ENCODE measurements at regions not wholly inside any gene's neighbourhood (a gene's known extent, or its start where the extent isn't known, plus 50 kb on each side); places are given as distances from the start of the nearest gene placed in this dataset.

DNA sequence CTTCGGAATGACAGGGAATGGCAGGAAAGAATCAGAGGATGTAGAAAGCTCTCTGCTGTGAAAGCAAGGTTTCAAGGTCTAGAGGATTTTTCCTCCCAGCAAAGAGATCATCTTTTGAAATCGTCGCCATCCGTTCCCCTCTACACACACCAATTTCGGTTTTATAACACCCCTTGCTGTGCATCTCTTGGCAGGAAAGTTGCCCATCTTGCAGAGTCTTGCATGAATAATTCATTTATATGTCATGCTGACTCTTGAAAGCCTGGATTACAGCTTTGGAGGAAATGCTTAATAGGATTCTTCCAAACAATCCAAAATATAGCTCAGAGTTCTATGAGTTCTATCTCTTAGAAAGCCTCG, 262.7 kb downstream of the CHL1 start:
- Histone ChIP-seq H3K4me1 (peaks cover 0 to 15% (median 0%) of the 10 kb centered on the region in 4 donors), H3K4me3 (no peak overlapping the region), H3K27me3 (no peaks in the 10 kb centered on the region), H3K9me3 (no peaks in the 10 kb centered on the region), H3K36me3 (no peaks in the 10 kb centered on the region), H3K27ac (no peak overlapping the region)
- TF ChIP-seq EP300 (IDR thresholded peaks at IDR 0.05) (no peak), POLR2AphosphoS5 (IDR thresholded peaks at IDR 0.05) (no peak)
- no peak for DNase-seq
- intact Hi-C loops (cut with DNase I): no loop called here
- WGBS, 2 donors: 66 to 69% methylated on average over 6 of the region's 6 CpGs

DNA sequence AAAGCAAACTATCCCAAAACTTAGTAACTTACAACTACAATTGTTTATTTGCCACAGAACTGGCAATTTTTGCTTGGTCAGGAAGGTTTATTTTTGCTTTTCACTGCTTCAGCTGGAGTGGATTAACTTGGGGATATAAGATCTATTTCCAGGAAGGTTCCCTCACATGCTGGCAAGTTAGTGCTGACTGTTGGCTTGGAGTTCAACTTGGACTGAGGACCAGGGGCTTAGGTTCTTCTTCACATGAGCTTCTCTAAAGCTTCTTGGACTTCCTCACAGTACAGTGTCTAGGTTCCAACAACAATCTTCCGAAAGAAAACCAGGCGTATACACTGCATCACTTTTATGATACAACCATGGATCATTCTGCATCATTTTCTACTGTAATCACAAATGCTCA, 264.4 kb downstream of the CHL1 start:
- Histone ChIP-seq H3K4me1 (peaks cover 0 to 13% (median 0%) of the 10 kb centered on the region in 4 donors), H3K4me3 (no peak overlapping the region), H3K27me3 (no peaks in the 10 kb centered on the region), H3K36me3 (no peaks in the 10 kb centered on the region), H3K9me3 (no peaks in the 10 kb centered on the region), H3K27ac (no peak overlapping the region)
- 86 to 89% methylated on average over 2 of the region's 2 CpGs for WGBS, 2 donors
- DNase-seq: no peak
- intact Hi-C loops (cut with DNase I): no loop called here
- TF ChIP-seq POLR2AphosphoS5 (IDR thresholded peaks at IDR 0.05) (no peak), CTCF (IDR thresholded peaks at IDR 0.05) (no peak), EP300 (IDR thresholded peaks at IDR 0.05) (no peak), POLR2A (IDR thresholded peaks at IDR 0.05) (no peak)

GRCh38 chr3:462851-463250, 266.3 kb downstream of the CHL1 start:
- Histone ChIP-seq H3K4me1 (peaks cover 0 to 13% (median 0%) of the 10 kb centered on the region in 4 donors), H3K27ac (no peak overlapping the region), H3K9me3 (no peaks in the 10 kb centered on the region), H3K4me3 (no peak overlapping the region), H3K36me3 (no peaks in the 10 kb centered on the region), H3K27me3 (no peaks in the 10 kb centered on the region)
- intact Hi-C loops (cut with DNase I): no loop called here
- DNase-seq: no peak
- WGBS, 2 donors: 68 to 71% methylated on average over 4 of the region's 4 CpGs
- TF ChIP-seq POLR2AphosphoS5 (IDR thresholded peaks at IDR 0.05): no peak
- no peak for TF ChIP-seq EP300 (IDR thresholded peaks at IDR 0.05)
- no peak for TF ChIP-seq CTCF (IDR thresholded peaks at IDR 0.05)
- TF ChIP-seq POLR2A (IDR thresholded peaks at IDR 0.05): no peak

GRCh38 chr3:463252-464192, 267.0 kb downstream of the CHL1 start:
- Histone ChIP-seq H3K9me3 (no peaks in the 10 kb centered on the region), H3K4me1 (peaks cover 0 to 13% (median 0%) of the 10 kb centered on the region in 4 donors), H3K36me3 (no peaks in the 10 kb centered on the region), H3K27ac (no peak overlapping the region), H3K4me3 (no peak overlapping the region), H3K27me3 (no peaks in the 10 kb centered on the region)
- TF ChIP-seq CTCF (IDR thresholded peaks at IDR 0.05): no peak
- TF ChIP-seq EP300 (IDR thresholded peaks at IDR 0.05): no peak
- TF ChIP-seq POLR2AphosphoS5 (IDR thresholded peaks at IDR 0.05): no peak
- TF ChIP-seq POLR2A (IDR thresholded peaks at IDR 0.05): no peak
- intact Hi-C loops (cut with DNase I): no loop called here
- 54 to 70% methylated on average over 7 of the region's 7 CpGs for WGBS, 2 donors
- no peak for DNase-seq

DNA sequence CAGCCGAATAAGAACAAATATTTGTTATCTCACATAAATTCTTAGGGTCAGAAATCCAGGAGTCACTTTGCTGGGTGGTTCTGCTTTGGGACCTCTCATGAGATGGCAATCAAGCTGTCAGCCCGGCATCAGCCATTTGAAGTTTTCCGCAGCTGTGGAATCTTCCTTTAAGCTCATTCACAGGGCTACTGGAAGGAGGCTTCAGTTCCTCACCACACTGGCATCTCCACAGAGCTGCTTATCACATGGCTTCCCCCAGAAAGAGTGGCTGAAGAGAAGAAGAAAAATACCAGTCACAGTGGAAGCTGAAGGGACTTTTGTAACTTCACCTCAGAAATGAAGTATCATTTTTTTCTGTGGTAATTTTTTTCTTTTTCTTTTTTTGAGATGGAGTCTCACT, 267.7 kb downstream of the CHL1 start:
- H3K4me1 ChIP-seq: peaks cover 0 to 13% (median 0%) of the 10 kb centered on the region in 4 donors
- 36 to 58% methylated on average over 3 of the region's 3 CpGs for WGBS, 2 donors
- TF ChIP-seq POLR2AphosphoS5 (IDR thresholded peaks at IDR 0.05) (no peak), CTCF (IDR thresholded peaks at IDR 0.05) (no peak), POLR2A (IDR thresholded peaks at IDR 0.05) (no peak), EP300 (IDR thresholded peaks at IDR 0.05) (no peak)

More for the DNA sequence above, 267.7 kb downstream of the CHL1 start:
- intact Hi-C loops (cut with DNase I): no loop called here
- Histone ChIP-seq H3K27ac (no peak overlapping the region), H3K36me3 (no peaks in the 10 kb centered on the region), H3K9me3 (no peaks in the 10 kb centered on the region), H3K27me3 (no peaks in the 10 kb centered on the region), H3K4me3 (no peak overlapping the region)
- DNase-seq: no peak

Measured in sigmoid colon (tissue), 6 donors.